GM11168 (cell line): ENCODE measurements at regions not wholly inside any gene's neighbourhood (a gene's known extent, or its start where the extent isn't known, plus 50 kb on each side); places are given as distances from the start of the nearest gene placed in this dataset.
"Not testable (repeated sequence)": the region's sequence is repeated elsewhere in the genome, so short reads cannot be mapped to it uniquely, and the experiment has no call there.

Source experiments
- in situ Hi-C: fragments of 300-500 bp; cut with MboI; formaldehyde crosslinking; loops from one replicate; pipeline ENCODE4 v1.12.0; 2022; ENCODE audit warnings: low sequenced_read_pairs; ENCODE audit not compliant: unreplicated experiment

DNA sequence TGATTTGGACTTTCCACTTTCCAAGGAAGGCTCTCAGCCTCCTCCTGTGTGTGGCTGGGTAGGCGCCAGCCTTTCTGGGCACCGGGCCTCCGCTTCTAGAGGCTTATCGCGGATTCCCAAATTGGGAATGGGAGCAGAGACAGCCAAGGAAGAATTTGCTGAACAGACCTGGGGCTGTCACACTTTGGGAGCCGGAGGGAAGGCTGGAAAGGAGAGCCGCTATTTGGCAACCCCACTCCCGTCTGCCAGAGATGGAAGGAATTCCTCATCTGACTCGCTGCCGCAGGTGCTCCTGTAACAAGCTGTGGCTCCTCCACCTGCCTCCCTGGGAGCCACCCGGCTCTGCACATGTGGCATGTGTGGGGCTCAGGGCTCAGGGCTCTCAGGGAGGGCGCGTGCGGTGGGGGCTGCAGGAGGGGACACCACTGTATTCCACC lies 50.8 kb upstream of the ECHDC3 start:
- in situ Hi-C loops = no loop called here

- in situ Hi-C loops = no loop called here
Measured at GRCh38 chr10:11689945-11690736, 52.0 kb upstream of the ECHDC3 start.

DNA sequence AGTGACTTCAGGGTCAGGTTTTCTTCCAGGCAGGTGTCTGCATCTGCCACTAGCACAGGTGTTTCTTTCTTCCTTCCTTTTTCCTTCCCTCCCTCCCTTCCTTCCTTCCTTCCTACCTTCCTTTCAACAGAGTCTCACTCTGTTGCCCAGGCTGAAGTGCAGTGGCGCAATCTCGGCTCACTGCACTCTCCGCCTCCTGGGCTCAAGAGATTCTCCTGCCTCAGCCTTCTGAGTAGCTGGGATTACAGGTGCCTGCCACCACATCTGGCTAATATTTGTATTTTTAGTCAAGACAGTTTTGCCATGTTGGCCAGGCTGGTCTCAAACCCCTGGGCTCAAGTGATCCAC lies 53.8 kb upstream of the ECHDC3 start:
- in situ Hi-C loops = not testable (repeated sequence)

GRCh38 chr10:11687779-11688447 lies 54.3 kb upstream of the ECHDC3 start:
- in situ Hi-C loops = no loop called here

DNA sequence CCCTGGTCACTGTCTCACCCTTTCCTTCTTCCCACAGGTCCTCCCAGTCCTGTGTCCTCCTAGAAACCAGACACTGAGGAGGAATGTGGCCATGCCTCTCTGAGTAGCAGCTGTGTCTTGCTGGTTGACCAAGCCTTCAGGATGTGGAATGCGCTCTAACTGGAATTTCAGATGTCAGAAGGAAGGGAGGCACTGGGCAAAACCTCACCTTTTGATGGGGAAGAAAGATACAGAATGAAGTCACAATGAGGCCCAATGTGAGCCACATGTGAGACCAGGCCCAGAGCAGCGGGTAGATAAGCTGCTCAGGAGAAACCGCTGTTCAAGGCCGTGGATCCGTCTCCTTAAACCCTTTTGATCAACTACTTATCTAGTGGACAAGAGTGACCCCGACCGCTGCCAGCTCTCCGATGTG lies 54.8 kb upstream of the ECHDC3 start:
- in situ Hi-C loops = no loop called here

DNA sequence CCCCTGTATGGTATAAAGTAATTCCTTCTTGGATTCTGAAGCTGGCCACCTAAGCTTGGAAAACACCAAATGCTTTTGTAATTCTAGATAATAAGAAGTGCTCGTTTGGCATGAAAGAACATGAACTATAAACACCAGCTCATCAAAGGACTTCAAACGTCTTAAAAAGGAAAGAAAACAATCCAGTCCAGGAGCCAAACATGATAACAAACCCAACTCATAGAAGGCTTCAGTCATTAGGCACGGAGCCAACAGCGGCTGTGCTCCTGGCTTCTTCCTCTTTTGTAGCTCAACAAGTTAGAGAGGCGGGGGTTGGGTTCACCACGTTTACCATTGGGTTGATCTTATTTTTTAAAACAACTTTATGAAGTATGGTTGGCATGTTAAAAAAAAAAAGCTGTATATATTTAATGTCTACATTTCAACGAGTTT lies 56.4 kb upstream of the ECHDC3 start:
- in situ Hi-C loops = no loop called here

DNA sequence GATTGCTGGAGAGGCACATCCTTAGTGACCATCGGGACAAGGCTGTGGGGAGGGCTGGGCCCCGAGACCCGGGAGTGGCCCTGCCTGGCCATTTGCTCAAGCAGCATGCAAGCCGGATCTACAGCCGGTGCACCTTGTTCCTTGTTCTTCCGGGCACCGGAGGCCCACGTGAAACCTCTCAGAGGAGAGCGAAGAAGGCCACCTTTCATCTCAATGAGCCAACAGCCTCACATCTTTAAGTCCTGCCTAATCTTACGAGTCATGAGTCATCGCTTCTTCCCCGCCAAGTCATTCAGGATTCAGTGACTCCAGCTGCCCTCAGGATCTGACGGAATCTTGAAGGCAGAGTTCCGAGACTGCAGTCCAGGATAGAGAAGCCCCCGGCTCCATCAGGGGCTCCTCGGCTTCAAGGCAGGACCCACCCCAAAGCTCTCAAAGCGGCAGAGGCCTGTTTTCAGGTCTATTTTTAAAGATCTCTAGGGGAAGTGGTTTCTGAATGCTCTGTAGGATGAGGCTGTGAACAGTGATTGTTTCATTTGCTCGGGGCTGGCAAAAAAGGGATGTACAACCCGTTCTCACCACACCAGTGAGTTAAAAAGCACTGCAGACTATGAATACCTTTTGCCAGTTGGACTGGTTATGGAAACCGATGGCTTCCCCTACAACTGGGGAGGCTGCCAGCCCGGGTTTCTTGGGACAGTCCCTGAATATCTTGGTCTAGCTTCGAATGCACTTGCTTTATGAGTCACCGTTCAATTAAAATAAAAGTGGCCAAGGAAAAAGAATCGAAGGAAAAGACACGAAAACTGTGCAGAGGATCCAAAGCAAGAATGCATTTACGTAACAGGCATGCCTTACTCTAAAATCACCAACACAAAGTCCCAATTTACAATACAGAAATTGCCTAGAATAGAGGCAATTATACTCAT lies 57.2 kb upstream of the ECHDC3 start:
- in situ Hi-C loops = no loop called here

DNA sequence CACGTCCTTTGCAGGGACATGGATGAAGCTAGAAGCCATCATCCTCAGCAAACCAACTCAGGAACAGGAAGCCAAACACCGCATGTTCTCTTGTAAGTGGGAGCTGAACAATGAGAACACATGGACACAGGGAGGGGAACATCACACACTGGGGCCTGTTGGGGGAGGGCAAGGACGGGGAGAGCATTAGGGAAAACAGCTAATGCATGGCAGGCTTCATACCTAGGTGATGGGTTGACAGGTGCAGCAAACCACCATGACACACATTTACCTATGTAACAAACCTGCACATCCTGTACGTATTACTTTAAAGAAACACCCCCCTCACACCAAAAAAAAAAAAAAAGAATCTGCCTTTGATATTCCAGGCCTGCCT lies 57.9 kb upstream of the ECHDC3 start:
- in situ Hi-C loops = not testable (repeated sequence)

GRCh38 chr10:11683529-11684320 lies 58.5 kb upstream of the ECHDC3 start:
- in situ Hi-C loops = no loop called here

DNA sequence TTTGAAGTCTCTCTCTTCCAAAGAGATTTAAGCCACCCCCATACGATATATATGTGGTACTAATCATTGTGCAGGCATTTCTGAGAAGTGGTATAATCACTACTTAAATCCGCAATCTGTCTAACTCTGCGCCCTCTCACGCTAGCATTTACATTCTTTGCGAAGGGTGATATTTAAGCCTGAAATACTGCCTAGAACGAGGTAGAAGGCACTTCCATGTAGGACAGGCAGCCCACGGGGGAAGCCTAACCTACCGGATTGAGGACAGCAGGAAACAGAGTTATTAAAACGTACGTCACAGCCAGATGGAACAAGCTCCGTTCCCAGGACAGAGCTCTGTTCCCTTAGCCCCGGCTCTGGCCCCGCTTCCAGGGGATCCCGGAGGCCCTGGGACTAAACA lies 59.3 kb upstream of the ECHDC3 start:
- in situ Hi-C loops = no loop called here

DNA sequence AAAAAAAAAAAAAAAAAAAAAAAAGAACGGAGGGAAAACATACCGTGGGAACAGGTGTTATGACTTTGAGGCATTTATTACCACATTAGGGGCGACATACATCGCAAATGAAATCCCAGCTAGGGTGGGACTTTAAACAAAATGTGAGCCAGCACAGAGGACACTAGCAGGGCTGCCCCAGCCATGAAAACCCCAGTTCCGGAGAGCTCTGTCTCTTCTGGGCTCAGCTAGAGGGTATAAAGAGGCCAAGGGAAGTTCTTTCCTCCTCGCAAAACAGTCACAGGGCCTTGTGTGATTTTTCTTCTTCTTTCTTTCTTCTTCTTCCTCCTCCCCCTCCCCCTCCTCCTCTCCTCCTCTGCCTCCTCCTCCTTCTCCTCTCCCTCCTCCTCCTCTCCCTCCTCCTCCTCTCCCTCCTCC lies 59.9 kb upstream of the ECHDC3 start:
- in situ Hi-C loops = no loop called here

GRCh38 chr10:11680496-11680895 lies 61.7 kb upstream of the ECHDC3 start:
- in situ Hi-C loops = no loop called here

GRCh38 chr10:11679946-11680345 lies 62.2 kb upstream of the ECHDC3 start:
- in situ Hi-C loops = loop anchor here (5.0 kb wide), 1 partner anchor 42 kb away; no protein-coding TSS in a partner anchor

GRCh38 chr10:11678074-11678793 lies 63.9 kb upstream of the ECHDC3 start:
- in situ Hi-C loops = loop anchor here (5.0 kb wide), 1 partner anchor 44 kb away; no protein-coding TSS in a partner anchor

DNA sequence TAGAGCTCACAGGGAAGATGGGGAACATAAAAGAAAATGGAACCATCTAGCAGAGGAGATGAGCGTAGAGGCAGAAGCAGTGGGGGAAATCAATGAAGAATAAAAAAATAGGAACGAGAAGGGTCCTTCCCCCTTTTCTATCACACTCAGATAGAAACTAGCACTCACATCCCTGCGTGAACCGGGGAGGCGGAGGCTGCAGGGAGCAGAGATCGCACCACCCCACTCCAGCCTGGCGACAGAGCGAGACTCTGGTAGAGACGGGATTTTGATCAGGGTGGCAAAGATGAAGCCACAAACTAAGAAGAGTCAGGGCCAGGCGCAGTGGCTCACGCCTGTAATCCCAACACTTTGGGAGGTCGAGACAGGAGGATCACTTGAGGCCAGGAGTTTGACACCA lies 64.7 kb upstream of the ECHDC3 start:
- in situ Hi-C loops = loop anchor here (5.0 kb wide), 1 partner anchor 45 kb away; no protein-coding TSS in a partner anchor

GRCh38 chr10:11673346-11674280 lies 62.2 kb upstream of the USP6NL start:
- in situ Hi-C loops = no loop called here

DNA sequence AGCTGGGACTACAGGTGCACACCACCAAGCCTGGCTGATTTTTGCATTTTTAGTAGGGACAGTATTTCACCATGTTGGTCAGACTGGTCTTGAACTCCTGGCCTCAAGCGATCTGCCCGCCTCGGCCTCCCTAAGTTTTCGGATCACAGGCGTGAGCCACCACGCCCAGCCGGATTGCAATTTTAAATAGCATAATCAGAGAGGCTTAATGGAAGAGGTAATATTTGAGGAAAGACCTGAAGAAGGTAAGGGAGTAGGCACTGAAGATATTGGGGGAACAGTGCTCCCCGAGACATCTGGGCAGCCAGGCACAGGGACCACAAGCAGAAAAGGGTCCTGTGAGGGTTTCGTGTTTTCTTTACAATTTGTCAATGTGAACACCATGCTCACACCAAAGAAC lies 61.4 kb upstream of the USP6NL start:
- in situ Hi-C loops = no loop called here

- in situ Hi-C loops = no loop called here
Measured at GRCh38 chr10:11670381-11670780, 58.9 kb upstream of the USP6NL start.
